ENCODE measurements at regions not wholly inside any gene's neighbourhood (a gene's known extent, or its start where the extent isn't known, plus 50 kb on each side); places are given as distances from the start of the nearest gene placed in this dataset.

DNA sequence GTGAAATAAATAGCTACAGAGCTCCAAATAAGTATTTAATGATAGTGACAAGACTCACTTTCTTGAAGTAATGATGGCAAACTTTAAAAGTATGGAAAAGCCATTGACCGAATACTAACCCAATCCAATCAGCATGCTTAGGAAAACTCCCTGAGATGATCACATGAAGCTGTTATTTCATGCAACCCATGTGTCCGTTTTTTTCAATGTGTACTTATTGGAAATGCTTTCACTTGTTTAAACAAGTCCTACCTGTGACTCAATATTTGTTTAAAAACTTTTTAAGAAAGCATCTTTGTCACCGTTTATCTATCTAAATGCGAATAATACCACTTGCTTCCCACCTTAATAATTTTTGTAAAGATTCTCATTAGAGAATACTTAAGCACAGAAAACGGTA lies 185.8 kb downstream of the NRIP1 start:
- Histone ChIP-seq H3K27me3 (no peaks in the 10 kb centered on the region), H3K9me3 (no peaks in the 10 kb centered on the region), H3K4me1 (peaks cover 0 to 35% (median 6%) of the 10 kb centered on the region in 4 donors), H3K36me3 (no peaks in the 10 kb centered on the region), H3K4me3 (no peak overlapping the region), H3K27ac (no peak overlapping the region)
- intact Hi-C loops (cut with DNase I; ENCODE audit: low total_unique reads), result no loop called here
- in situ Hi-C loops (cut with MboI; ENCODE audit: low pct_ligation_motif_present in 1 of 4, low pct_unique_long_range_greater_than_20kb in 1 of 4, low sequenced_read_pairs in 3 of 4), result loop anchor here in 2 of 4 donors (10.0 kb wide), 2 partner anchors 186 to 606 kb away; partner anchors contain the start of gene NRIP1 (in 1 of the 2)
- DNase-seq, result no peak
- TF ChIP-seq POLR2AphosphoS5 (IDR thresholded peaks at IDR 0.05), result no peak
- no peak for TF ChIP-seq POLR2A (IDR thresholded peaks at IDR 0.05)
- WGBS, 2 donors (ENCODE audit: low coverage in 1 of 2), result 65 to 84% methylated on average over 5 of the region's 5 CpGs

DNA sequence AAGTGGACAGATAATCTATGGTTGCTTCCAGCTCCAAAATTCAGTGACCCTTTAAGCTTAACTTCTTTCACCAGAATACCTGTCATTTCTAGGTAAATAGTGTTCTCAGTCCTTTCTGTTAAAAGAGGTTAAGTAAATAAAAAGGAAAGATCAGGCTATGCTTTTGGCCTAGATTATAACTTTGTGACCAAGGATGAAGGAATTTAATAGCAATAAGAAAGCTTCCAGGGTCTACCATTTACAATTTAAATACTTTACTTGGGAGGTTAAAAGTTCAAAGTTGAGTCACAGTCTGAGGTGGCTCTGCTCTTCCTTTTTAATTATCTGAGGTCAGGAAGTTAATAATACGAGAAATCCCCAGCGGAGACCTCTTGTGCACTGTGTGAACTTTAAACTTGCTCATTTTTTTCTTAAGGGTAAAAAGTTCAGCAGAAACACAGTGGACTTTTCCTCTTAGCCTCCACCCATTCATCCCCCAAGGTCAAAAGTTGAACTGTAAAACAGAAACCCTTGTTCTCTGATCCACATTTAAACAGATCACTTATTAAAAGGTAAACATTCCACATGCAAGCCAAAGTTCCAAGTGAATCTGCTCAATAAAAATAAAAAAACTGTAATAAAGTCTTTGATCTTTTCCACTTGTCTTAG lies 187.1 kb downstream of the NRIP1 start:
- WGBS, 2 donors (ENCODE audit: low coverage in 1 of 2), result 0 to 22% methylated on average over 2 of the region's 2 CpGs
- intact Hi-C loops (cut with DNase I; ENCODE audit: low total_unique reads) (no loop called here), in situ Hi-C loops (cut with MboI; ENCODE audit: low pct_ligation_motif_present in 1 of 4, low pct_unique_long_range_greater_than_20kb in 1 of 4, low sequenced_read_pairs in 3 of 4) (loop anchor here in 2 of 4 donors (10.0 kb wide), 2 partner anchors 187 to 607 kb away; partner anchors contain the start of gene NRIP1 (in 1 of the 2))

DNA sequence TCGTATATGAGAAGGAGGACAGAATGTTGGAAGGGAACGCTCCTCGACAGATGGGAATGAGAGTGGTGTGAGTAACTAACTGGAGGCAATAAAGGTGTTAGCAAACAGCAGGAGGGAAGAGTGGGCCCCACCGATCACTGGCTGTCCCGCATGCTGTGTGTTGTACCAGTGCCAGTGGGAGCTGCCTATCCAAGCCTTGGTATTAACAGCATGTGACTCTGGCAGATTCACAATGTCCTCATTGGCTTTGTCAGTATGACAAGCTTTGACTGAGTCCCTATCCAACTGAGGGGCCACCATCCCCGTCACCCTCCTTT lies 188.3 kb downstream of the NRIP1 start:
- intact Hi-C loops (cut with DNase I; ENCODE audit: low total_unique reads), result no loop called here
- no peak overlapping the region for H3K27ac ChIP-seq

More for the DNA sequence above, 187.1 kb downstream of the NRIP1 start:
- Histone ChIP-seq H3K4me3 (no peak overlapping the region), H3K4me1 (peaks cover 0 to 35% (median 6%) of the 10 kb centered on the region in 4 donors), H3K27ac (peak overlapping the region in 2 of 4 donors; percentile 6 to 37), H3K36me3 (no peaks in the 10 kb centered on the region), H3K27me3 (no peaks in the 10 kb centered on the region), H3K9me3 (no peaks in the 10 kb centered on the region)
- DNase-seq, result no peak
- TF ChIP-seq, protein P1, sequence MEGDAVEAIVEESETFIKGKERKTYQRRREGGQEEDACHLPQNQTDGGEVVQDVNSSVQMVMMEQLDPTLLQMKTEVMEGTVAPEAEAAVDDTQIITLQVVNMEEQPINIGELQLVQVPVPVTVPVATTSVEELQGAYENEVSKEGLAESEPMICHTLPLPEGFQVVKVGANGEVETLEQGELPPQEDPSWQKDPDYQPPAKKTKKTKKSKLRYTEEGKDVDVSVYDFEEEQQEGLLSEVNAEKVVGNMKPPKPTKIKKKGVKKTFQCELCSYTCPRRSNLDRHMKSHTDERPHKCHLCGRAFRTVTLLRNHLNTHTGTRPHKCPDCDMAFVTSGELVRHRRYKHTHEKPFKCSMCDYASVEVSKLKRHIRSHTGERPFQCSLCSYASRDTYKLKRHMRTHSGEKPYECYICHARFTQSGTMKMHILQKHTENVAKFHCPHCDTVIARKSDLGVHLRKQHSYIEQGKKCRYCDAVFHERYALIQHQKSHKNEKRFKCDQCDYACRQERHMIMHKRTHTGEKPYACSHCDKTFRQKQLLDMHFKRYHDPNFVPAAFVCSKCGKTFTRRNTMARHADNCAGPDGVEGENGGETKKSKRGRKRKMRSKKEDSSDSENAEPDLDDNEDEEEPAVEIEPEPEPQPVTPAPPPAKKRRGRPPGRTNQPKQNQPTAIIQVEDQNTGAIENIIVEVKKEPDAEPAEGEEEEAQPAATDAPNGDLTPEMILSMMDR (IDR thresholded peaks at IDR 0.05), result no peak
- peak in 1 of 3 donors; percentile 37 for TF ChIP-seq POLR2AphosphoS5 (IDR thresholded peaks at IDR 0.05)

DNA sequence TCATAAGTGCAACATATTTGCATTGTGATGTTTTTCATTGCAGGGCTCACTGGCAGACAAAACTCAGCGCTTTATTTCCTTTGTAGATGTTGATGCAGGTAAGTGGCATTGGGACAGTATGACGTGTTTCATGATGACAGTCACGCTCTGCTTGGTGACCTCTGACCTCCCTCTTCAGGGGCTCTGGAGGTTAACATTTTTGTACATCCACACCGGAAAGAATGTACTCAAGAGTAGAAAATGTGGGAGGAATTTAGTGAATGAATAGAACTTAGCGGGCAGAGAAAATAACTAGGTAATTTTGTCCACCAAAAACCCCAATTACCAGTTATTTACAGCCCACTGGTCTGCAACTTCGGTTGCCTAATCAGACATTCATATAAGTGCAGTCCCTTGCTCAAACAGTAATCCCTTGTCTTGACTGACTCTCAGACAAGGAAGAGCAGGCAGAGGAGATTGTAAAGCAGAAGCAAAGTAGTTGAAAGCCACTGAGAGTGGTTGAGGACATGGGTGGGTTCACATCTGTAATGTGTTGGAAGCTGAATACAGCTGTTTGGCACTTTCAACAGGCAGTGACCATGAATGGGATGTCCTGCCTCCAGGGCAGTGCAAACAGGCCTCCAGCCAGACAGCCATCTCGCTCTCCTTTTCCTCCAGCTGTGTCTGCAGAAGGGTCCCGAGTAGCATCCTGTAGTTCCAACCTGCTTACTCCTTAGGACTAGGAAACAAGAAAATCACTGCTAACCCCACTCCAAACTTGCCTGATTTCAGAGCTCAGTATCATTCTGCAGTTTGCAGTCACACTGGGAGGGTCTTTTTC lies 188.9 kb downstream of the NRIP1 start:
- no peaks in the 10 kb centered on the region for H3K27me3 ChIP-seq
- no peak for DNase-seq
- in situ Hi-C loops (cut with MboI; ENCODE audit: low pct_ligation_motif_present in 1 of 4, low pct_unique_long_range_greater_than_20kb in 1 of 4, low sequenced_read_pairs in 3 of 4) (loop anchor here in 2 of 4 donors (10.0 kb wide), 2 partner anchors 189 to 609 kb away; partner anchors contain the start of gene NRIP1 (in 1 of the 2)), intact Hi-C loops (cut with DNase I; ENCODE audit: low total_unique reads) (no loop called here)
- H3K9me3 ChIP-seq, result no peaks in the 10 kb centered on the region
- no peaks in the 10 kb centered on the region for H3K36me3 ChIP-seq
- no peak overlapping the region for H3K27ac ChIP-seq
- TF ChIP-seq EP300 (IDR thresholded peaks at IDR 0.05; ENCODE audit: low read depth) (no peak), POLR2AphosphoS5 (IDR thresholded peaks at IDR 0.05) (no peak), POLR2A (IDR thresholded peaks at IDR 0.05) (no peak)
- TF ChIP-seq, protein P1 (IDR thresholded peaks at IDR 0.05), result no peak
- H3K4me3 ChIP-seq, result no peak overlapping the region
- H3K4me1 ChIP-seq, result peaks cover 0 to 48% (median 7%) of the 10 kb centered on the region in 4 donors
- 55 to 66% methylated on average over 7 to 8 of the region's 8 CpGs for WGBS, 2 donors (ENCODE audit: low coverage in 1 of 2)

More for the DNA sequence above, 188.3 kb downstream of the NRIP1 start:
- no peaks in the 10 kb centered on the region for H3K27me3 ChIP-seq
- in situ Hi-C loops (cut with MboI; ENCODE audit: low pct_ligation_motif_present in 1 of 4, low pct_unique_long_range_greater_than_20kb in 1 of 4, low sequenced_read_pairs in 3 of 4), result loop anchor here in 2 of 4 donors (10.0 kb wide), 2 partner anchors 188 to 608 kb away; partner anchors contain the start of gene NRIP1 (in 1 of the 2)
- peak; percentile 19 for DNase-seq
- TF ChIP-seq POLR2A (IDR thresholded peaks at IDR 0.05), result no peak
- TF ChIP-seq EP300 (IDR thresholded peaks at IDR 0.05; ENCODE audit: low read depth), result no peak
- TF ChIP-seq POLR2AphosphoS5 (IDR thresholded peaks at IDR 0.05), result no peak
- TF ChIP-seq, protein P1 (IDR thresholded peaks at IDR 0.05), result no peak
- H3K4me1 ChIP-seq, result peaks cover 0 to 42% (median 6%) of the 10 kb centered on the region in 4 donors
- WGBS, 2 donors (ENCODE audit: low coverage in 1 of 2), result 33 to 64% methylated on average over 6 of the region's 6 CpGs
- H3K36me3 ChIP-seq, result no peaks in the 10 kb centered on the region
- H3K4me3 ChIP-seq, result no peak overlapping the region
- no peaks in the 10 kb centered on the region for H3K9me3 ChIP-seq
